Coronary artery (tissue), 2 donors: ENCODE measurements at regions not wholly inside any gene's neighbourhood (a gene's known extent, or its start where the extent isn't known, plus 50 kb on each side); places are given as distances from the start of the nearest gene placed in this dataset.

Experiments
- DNase-seq: peaks from one replicate; pipeline ENCODE4 v3.0.0-alpha.2; 2017; ENCODE audit warnings: low spot score
- H3K27ac ChIP-seq, 2 donors: fragments of 200-600 bp; sonication (generic); one replicate each; pipeline ENCODE4 v1.5.1; 2016 to 2019
- H3K4me3 ChIP-seq: fragments of 200-600 bp; sonication (generic); 2 replicates; pipeline ENCODE4 v1.5.1; 2016; ENCODE audit warnings: mild to moderate bottlenecking, moderate library complexity
- TF ChIP-seq, protein P1 (sequence below): fragments of 200-600 bp; sonication (generic); IDR thresholded peaks from one replicate; pipeline ENCODE4 v1.5.1; 2019; ENCODE audit warnings: antibody characterized with exemption

DNA sequence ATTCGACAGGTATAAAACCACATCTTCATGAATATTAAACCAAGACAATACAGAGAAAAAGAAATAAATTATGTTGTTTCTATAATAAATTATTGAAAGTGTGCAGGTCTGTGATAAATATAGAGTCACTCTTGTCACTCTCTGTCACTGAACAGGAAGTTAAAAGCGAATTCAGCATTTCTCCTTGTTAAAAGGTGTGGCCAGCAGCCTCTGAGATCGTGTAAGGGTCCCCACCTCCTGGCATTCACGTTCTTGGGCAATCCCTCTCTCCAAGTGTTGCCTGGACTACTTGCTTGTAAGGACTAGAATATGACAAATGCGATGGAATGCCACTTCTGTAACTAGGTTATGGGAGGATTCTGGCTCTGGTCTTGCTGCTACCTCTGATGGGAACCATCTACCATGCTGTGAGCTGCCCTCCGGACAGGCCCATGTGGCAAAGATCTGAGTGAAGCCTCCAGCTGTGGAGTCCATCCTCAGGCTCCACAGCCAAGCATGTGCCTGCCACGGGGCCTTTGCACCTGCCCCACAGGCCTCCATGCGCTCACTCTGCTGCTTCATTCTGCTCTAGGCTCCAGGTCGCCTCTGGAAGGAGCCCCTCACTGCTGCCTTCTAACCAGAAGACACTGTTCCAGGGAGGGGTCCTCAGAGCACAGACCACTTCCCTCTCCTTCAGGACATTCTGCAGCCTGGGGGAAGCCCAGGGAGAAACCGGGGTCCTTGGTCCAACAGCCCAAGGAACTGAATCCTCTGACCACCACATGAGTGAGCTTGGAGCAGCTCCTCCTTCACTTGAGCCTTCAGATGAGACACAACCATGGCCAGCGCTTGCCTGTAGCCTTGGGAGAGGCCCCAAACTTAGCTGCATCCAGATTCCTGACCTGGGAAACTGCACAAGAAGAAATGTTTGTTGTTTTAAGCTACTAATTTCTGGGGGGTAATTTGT, 202.9 kb upstream of the HDAC4 start:
- Histone ChIP-seq H3K27ac (no peak overlapping the region), H3K4me3 (no peak overlapping the region)
- TF ChIP-seq, protein P1, sequence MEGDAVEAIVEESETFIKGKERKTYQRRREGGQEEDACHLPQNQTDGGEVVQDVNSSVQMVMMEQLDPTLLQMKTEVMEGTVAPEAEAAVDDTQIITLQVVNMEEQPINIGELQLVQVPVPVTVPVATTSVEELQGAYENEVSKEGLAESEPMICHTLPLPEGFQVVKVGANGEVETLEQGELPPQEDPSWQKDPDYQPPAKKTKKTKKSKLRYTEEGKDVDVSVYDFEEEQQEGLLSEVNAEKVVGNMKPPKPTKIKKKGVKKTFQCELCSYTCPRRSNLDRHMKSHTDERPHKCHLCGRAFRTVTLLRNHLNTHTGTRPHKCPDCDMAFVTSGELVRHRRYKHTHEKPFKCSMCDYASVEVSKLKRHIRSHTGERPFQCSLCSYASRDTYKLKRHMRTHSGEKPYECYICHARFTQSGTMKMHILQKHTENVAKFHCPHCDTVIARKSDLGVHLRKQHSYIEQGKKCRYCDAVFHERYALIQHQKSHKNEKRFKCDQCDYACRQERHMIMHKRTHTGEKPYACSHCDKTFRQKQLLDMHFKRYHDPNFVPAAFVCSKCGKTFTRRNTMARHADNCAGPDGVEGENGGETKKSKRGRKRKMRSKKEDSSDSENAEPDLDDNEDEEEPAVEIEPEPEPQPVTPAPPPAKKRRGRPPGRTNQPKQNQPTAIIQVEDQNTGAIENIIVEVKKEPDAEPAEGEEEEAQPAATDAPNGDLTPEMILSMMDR: no peak
- no peak for DNase-seq

DNA sequence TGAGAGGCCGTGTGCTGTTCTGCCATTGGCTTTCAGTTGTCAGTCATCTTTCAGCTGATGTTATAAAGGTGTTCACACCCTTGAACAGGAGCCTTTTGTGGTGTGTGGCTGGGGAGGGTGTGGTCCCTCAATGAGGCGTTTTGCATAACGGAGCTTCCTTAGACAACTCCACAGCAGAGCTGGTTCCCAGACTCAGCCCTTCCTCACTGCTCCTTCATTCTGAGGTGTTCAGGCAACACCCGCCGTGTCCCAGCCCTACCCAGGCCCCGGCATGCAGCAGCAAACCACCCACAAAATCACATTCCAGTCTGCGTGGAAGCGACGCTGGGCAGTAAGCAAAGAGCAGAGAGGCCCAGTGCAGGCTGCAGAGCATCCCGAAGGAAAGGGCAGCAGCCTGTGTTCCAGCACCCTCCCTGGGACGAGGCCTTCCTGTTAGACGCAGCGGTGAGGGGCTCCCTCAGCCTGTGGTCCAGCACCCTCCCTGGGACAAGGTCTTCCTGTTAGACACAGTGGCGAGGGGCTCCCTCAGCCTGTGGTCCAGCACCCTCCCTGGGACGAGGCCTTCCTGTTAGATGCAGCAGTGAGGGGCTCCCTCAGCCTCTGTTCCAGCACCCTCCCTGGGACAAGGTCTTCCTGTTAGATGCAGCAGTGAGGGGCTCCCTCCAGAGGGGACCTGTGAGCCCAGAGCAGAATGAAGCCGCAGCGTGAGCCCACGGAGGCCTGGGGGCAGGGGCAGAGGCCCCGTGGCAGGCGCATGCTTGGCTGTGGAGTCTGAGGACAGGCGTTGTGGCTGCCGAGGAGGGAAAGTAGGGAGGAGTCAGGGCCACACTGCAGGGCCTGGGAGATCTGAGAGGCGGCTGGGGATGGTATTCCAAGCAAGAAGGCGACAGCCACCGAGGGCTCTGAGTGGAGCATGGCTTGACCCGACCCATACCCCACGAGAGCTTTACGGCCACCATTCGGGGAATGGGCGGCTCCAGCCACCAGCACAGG, 201.8 kb upstream of the HDAC4 start:
- H3K27ac ChIP-seq: no peak overlapping the region
- TF ChIP-seq, protein P1: no peak
- no peak overlapping the region for H3K4me3 ChIP-seq
- DNase-seq: peak; percentile 67

DNA sequence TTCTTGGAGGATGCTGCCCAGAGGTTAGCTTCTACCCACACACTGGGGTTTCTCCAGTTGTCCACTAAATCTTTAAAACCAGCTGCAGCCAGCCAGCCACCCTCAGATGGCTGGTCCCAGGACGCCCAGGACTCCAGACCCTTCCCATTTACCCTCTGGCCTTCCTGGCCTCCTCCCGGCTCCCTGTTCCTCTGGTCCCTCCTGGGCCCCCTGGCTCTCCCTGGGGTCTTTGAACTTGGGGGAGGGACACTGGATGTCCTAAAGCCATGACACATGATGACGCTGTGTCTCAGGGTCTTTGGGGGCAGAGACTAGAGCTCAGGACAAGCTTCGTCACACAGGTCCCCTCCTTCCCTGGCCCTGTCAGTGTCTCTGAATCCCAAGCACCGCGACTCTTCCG, 201.1 kb upstream of the HDAC4 start:
- TF ChIP-seq, protein P1: no peak
- DNase-seq: peak; percentile 55
- H3K4me3 ChIP-seq: no peak overlapping the region
- no peak overlapping the region for H3K27ac ChIP-seq

DNA sequence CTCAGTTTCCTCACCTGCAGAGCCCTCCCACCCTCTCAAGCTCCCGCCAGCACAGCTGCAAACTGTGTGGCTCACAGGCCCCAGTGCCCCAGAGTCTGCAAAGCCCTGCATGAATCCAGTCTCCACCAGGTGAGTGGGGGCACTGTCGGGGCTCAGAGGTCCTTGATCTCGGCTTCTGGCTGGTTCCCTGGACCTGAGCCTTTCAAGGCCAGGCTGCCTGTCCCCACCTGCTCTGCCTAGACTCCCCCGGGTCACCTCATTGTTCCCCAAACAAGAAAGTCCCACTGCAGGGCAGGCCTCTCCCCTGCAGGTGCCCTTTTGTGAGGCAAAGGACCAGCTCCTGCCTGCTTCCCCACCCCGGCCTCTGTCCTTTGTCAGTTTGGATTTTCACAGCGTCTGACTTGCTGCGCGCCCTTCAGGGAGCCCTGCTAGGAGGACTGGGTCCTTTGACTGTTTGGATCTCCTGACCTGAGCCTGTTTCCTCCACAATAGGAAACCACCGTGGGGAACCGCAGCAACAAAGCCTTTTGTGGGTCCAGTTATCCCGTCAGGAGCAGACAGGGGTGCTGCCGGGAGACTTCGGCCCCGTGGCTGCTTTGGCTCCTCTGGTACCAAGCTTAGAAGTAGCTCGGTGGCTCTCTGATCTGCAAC, 200.5 kb upstream of the HDAC4 start:
- peak; percentile 65 for DNase-seq
- Histone ChIP-seq H3K4me3 (no peak overlapping the region), H3K27ac (no peak overlapping the region)
- TF ChIP-seq, protein P1: no peak

DNA sequence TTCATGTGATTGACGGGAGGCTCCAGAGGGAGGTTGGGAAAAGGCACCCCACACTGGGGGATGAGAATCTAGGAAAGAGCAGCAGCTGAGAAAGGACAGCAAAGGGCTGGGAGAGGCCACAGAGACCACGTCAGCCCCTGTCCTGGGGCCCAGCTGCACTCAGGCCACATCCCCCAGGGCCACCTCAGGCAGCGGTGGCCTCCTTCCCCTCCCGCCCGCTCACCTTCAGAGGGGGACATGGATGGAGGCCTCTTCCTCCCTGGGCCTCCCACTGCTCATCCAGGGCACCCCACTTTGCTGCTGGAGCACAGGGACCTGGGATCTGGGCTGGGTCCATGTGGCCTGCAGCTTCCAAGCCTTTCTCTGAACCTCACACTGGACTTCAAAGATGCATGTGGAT, 199.8 kb upstream of the HDAC4 start:
- TF ChIP-seq, protein P1: no peak
- peak; percentile 52 for DNase-seq
- Histone ChIP-seq H3K4me3 (no peak overlapping the region), H3K27ac (no peak overlapping the region)

DNA sequence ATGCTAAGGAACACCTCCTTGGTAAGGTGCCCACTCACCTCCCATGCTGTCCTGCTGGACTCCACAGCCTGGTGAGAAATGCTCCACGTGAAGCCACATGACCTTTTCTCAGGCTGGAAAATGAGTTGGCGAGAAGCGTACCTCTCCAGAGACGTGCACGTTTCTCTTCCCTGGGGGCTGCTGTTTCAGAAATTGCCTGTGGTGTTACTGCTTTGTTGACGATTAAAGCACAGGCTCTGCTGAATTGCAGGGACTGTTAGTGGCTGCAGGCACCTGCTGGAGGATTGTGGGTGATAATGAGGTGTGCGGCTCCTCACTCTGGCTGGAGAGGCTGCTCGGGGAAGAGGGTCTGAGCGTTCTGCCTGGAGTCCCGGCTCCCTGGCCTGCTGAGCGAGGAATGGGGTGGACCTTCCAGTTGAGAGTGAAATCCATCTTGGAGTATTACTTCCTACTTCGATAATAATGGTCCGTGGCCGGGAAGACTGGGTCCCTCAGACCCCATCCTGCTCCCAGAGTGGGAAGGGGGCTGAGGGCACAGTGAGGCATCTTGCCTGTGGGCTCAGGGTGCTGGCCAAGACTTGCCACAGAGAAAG, 199.3 kb upstream of the HDAC4 start:
- Histone ChIP-seq H3K4me3 (no peak overlapping the region), H3K27ac (no peak overlapping the region)
- TF ChIP-seq, protein P1: no peak
- peak; percentile 49 for DNase-seq
